ENCODE measurements at regions not wholly inside any gene's neighbourhood (a gene's known extent, or its start where the extent isn't known, plus 50 kb on each side); places are given as distances from the start of the nearest gene placed in this dataset.

DNA sequence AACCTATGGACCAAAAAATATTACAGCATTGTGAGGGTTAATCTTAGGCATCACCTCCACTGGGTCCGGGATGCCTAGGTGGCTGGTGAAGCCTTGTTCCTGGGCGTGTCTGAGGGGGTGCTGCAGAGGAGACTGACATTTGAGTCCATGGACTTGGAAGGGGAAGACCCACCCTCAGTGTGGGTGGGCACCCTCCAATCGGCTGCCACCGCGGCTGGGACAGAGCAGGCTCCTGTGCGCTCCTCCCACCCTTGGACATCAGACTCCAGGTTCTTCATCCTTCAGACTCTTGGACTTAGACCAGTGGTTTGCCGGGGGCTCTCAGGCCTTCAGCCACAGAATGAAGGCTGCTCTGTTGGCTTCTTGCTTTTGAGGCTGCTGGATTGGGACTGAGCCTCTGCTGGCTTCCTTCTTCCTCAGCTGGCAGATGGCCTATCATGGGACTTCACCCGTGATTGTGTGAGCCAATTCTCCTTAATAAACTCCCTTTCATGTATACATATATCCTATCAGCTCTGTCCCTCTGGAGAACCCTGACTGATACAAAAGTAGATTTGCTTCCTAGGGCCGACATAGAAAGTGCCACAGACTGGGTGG lies 113.1 kb downstream of the TTLL2 start:
- DNase-seq (ENCODE audit: low read depth in 4 of 4, low spot score in 3 of 4) = no peak

DNA sequence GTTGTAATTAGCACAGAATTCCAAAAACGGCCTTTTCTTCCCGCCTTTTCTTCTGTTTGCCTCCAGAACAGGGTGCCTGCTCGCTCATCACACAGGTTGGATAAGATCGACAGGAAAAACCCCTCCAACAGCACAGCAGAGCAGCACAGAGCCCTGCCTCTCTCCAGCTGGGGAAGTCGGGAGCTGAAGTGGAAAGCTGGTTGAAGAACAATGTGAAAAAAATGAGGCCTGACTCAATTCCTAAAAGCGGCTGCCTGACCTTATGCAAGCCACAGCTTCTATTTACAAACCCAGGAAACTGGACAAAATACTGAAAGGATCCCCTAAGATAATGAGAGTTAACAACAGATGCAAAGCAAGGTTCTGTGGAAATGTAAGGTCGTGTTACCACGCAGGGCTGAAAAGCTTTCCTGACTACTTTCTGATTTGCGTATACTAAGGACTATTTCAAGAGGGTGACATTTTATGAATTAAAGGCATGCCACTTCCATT lies 116.9 kb downstream of the TTLL2 start:
- DNase-seq (ENCODE audit: low read depth in 4 of 4, low spot score in 3 of 4) = no peak

DNA sequence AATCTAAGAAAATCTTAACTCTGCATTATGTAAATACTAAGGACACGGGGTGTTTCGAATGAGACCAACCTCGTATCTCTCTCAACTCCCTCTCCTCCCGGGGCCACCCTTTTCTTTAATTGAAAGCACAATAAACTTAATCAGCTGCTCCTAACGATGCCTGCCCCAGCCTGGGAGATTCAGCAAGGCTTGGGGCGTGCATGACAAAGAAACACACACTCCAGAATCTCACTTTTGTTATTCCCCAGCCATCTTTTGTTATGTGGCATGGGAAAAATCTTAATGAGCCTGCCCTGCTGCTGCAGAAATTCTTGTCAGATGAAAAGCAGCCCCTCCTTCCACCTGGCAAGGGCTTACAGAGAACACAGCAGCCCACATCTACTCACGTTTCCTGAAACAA lies 117.4 kb downstream of the TTLL2 start:
- peak in 1 of 4 donors; percentile 21 for DNase-seq (ENCODE audit: low read depth in 4 of 4, low spot score in 3 of 4)

DNA sequence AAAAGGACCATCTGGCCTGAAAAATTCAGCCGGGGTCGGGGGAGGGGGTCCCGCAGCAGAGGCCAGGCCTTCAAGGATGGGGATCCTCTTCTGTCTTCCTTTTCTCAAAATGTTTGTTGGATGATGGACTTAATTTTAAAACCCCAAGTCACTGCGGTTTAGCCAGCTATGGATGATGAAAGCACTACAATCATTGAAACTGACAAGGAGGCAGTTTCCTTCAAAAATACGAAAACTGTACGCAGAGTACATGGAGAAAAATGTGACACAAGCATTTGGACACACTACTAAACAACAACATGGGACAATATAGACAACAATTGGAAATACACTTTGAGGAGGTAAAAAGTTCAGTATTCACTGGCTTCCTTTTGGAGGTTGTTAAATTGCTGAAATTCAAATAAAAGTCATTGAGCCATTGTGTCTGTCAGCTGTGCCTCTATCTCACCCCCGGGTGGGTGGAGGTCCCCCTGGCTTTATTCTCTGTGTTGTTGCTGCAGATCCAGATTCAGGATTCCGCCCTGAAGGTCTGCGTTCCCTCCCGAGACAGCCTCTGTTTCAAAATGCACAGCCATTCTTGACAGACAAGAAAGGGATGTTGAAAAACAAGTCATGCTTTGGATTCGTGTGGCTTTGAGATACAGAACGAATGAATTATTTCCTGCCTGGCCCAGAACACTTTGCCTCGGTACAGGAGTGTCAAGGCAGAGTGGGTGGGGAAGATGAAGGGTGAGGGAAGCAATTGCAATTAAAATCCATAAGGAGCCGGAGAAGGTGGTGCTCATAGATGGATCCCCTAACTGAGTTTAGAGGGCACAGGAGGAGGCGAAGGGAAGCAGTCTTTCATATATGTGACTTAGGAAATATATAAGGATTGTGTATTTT lies 118.2 kb downstream of the TTLL2 start:
- DNase-seq (ENCODE audit: low read depth in 4 of 4, low spot score in 3 of 4) = no peak

DNA sequence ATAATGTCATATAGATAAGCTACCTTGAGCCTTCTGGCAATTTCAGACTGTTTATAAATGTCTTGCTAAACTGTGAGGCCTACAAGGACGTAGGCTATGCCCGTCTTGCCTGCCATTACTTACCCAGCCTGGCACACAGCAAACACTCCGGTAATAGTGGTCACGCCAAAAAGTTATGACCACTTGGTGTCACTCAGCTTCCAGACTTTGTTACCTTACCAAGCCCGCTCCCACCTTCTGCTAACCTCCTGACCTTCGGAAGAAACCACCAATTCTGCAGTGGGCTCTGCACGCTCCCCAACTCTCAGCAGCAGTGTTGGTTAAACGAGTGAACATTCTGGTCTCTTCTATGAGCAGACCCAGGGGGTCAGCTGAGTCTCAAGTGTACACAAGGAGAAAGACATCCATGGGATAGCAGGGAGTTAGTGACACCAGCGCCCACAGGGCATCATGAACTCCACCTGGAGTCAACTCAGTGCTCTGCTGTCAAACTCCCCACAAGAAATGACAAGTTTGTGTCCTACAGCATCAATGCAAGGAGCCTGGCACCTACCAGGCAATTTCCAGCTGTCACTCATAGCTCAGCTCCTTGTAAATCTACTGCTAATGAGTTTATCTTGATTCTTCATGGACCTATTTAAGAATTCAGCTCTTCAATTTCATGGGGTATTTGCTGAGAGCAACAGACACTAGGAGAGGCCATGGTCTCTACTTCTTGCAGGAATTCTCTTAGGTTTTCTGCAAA lies 119.9 kb downstream of the TTLL2 start:
- no peak for DNase-seq (ENCODE audit: low read depth in 4 of 4, low spot score in 3 of 4)

DNA sequence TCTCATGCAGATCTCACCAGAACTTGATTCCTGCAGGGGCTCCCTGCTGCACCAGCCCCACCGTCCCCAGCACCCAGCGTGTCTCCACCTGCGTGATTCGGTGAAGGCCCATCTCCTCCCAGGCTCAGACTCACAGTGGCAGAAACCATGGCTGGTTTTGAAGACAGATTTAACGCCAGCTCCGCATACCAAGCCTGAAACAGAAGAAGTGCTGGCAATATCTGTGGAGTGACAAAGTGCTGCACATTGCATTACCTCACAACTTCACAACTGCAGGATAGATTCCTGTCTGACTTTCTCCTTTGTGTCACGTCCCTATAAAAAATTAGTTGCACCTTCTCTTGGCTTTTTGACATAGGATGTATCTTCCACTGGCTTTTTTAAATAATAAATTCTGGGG lies 120.7 kb downstream of the TTLL2 start:
- DNase-seq (ENCODE audit: low read depth in 4 of 4, low spot score in 3 of 4) = no peak

DNA sequence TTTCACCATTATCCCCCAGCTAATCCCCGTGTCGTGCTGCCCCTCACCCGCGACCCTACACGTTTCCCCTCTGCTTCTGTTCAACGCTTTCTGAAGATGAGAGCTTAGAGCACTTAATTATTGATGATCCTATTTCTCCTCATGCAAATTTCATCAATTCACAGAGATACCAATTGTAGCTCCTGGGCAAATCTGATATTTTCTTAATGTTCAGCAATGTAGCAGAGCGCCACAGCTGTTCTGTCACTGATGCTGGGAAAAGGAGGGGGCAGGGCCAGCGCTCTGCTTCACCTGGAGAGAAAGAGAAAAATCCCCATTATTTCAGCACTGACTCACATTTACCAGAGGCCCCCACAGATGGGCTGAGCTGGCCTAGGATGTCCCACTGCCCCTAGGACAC lies 121.2 kb downstream of the TTLL2 start:
- no peak for DNase-seq (ENCODE audit: low read depth in 4 of 4, low spot score in 3 of 4)

DNA sequence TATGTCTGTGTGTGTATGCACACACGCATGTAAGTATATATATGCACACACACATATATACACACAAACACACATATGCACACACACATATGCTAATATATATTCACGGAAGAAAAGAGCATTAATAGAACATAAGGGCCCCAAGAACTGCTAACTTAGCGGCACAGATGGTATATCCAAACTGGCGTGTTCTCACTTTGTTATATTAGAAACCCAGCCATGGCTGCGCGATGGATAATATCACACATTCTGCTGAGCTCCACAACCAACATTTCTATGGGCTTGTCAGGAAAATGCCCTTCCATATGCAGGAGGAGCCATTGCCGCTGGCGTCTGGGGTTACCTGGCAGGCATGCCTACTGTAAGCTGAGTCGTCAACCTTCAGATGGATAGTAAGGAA lies 122.1 kb downstream of the TTLL2 start:
- no peak for DNase-seq (ENCODE audit: low read depth in 4 of 4, low spot score in 3 of 4)

DNA sequence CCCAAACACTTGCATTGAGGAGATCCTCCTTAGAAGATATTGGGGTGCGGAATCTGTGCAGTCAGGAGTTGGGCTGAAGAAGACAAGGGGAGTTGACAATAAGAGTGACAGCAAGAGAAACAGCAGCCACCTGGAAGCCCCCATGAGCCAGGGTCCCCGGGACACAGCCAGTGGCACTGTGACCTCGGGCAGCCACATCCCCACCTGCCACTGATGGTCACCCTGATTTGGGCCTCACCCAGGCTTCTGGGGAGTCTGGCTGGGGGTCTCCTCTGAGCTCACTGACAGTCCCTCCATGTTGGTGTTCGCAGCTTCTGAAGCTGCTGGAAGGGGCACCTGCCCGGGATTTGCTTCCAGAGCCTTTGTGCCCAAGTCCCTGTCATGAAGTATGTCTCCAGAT lies 123.5 kb downstream of the TTLL2 start:
- DNase-seq (ENCODE audit: low read depth in 4 of 4, low spot score in 3 of 4) = no peak

DNA sequence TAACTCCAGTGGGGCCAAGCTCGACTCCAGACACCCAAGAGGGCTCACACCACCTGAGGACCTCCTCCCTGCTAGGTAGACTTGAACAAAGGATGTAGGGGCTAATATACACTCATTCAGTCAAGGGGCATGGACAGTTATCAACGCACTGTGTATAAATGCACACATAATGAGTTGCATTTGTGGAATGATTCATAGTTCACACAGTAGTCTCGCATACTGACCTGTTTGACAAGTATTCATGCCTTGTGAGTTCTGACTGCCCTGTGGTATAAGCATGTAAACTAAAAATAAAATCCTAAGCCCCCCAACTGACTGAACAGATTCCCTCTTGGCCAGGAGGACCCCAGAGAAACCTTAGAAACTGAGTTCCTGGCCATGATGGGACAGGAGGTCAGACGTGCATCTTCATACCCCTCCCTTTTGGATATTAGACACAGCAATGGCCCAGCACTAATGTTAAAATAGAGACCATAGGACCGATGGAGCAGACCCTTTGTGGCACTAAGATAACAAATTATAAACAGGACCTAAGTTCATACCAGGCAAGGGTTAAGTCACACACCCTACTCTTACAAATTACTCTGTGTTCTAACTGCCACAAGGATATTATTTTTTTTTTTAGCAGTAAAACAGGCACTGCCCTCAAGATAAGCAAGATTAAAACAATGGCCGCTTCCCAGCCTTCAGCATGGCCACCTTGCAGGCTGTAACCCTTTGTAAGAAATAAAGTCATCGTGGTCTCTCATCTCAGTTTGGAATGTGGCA lies 124.4 kb downstream of the TTLL2 start:
- no peak for DNase-seq (ENCODE audit: low read depth in 4 of 4, low spot score in 3 of 4)

DNA sequence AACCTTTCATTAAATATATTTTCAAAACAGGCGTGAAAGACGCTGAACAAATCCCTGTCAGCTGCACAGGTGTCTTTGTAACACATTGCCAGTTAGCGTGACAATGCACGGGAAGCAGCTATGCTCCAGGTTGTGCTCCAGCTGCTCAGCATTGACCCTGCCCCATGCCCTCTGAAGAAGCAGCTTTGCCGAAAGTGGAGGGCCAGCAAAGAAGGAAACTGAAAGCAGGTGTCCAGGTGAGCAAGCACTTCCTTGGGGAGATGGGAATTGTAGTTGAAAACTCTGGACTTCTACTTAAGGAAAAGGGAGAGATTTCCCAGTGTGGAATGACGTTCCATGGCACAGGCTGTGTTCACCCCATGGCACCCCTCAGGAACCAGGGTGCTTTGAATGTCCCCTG lies 125.7 kb downstream of the TTLL2 start:
- DNase-seq (ENCODE audit: low read depth in 4 of 4, low spot score in 3 of 4) = no peak

DNA sequence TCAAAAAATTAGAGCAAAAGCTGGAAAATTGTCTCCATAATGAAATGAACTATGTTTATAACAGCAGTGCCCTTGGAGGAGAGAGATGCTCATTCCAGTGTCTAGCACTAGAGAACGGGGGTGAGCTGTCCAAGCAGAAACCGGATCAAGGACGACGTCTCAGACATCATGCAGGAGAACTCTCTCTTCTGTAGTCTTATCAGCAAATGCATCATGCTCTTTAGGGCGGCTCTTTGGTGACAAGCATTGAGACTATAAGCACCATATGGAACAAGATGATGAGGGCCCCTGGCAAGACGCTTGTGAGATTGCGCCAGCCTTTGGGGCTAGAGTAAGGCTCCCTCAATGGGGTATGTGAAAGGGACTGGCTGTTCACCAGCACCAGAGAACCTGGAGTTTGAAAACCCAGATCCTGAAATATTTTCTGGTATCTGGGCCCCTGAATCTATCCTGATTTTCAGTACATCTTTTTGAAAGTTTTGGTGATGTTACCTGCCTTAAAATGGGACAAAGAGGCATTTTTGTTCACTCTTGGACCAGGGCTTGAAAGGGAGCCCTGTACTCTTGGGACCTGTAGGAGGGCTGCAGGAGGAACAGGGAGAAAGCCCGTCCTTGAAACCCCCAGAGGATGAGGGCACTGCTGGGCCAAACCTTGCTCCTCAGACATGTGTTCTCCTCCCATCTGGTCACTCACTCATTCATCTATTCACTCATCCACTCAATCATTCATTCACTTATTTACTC lies 127.6 kb downstream of the TTLL2 start:
- DNase-seq (ENCODE audit: low read depth in 4 of 4, low spot score in 3 of 4) = no peak

DNA sequence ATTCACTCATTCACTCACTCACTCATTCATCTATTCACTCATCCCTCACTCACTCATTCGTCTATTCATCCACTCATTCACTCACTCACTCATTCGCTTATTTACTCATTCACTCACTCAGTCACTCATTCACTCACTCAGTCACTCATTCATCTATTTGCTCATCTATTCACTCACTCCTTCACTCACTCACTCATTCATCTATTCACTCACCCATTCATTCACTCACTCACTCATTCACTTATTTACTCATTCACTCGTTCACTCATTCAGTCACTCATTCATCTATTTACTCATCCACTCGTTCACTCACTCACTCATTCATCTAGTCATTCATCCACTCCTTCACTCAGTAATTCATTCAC lies 128.2 kb downstream of the TTLL2 start:
- DNase-seq (ENCODE audit: low read depth in 4 of 4, low spot score in 3 of 4) = no peak

DNA sequence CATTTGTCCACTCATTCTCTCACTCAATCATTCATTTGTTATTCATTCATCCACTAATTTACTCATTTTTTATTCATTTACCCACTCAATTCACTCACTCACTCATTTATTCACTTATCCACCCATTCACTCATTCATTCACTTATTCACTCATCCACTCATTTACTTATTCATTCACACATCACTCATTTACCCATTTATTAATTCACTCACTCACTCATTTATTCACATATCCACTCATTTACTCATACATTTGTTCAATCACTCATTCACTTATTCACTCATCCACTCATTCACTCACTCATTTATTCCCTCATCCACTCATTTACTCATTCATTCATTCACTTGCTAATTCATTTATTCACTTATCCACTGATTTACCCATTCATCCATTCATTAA lies 129.1 kb downstream of the TTLL2 start:
- no peak for DNase-seq (ENCODE audit: low read depth in 4 of 4, low spot score in 3 of 4)

DNA sequence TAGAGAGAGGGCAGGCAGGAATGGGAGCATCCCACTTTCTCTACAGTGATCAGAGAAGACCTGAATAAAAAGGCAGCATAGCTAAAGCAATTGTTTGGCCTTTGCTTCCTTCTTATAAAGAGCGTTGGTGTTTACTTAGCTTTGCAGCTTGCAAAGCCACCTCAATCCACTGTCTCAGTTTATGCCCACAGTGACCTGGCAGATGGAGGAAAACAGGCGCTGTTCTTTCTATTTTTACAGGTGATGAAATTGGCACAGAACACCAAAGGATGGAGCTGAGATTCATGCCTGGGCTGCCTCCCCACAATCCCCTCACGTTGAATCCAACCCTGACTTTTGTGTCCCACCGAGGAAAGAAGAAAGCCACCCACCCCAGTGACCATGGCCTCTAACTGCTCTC lies 130.5 kb downstream of the TTLL2 start:
- no peak for DNase-seq (ENCODE audit: low read depth in 4 of 4, low spot score in 3 of 4)

DNA sequence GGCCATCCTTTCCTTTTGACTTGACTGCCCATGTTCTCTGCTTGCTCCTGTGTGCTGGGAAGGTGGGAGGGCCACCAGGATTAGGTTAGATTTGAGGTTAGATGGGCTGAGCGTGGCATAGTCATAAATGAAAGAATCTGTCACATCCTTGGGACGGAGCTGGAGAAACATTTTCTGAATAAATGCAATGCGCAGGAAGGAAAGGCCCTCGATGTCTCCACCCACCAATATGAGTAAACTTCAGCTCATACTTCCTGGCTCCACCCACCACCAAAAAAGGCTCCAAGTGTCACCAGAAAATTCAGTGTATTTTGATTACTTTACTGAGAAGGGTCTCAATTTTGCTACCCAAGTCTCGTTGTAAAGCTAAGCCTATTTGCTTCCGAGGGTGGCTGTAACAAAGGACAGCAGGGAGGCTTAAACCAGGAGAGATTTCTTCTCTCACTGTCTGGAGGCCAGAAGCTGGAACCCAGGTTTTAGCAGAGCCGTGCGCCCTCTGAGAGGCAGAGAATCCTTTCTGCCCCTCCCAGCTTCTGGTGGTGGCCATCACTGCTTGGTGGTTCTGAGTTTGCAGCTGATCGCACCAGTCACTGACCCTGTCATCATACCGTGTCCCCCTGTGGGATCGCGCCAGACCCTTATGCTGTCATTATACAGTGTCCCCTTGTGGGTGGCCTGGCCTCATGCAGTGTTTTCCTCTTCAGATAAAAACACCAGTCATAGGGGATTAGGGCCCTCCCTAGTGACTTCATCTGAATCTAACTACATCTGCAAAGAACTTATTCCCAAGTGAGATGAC lies 137.8 kb downstream of the TTLL2 start:
- no peak for DNase-seq (ENCODE audit: low read depth in 4 of 4, low spot score in 3 of 4)

DNA sequence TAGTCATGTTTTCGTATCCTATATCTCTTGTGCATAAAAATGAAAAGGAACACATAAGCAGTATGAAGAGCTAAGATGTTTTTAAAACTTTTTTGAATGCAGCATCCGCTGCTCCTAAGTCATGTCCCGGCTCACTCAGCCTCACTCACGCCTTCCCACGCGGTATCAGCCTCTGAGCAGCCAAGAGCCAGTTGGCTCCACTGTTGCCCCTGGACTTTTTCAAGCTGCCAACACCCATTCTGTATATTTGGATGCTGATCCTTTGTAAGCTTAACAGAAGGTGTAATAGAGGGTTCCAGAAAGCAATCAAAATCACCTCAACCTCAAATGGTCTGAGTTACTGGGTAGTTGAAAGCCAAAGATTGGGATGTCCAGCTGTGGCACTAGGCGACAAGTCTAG lies 139.3 kb downstream of the TTLL2 start:
- DNase-seq (ENCODE audit: low read depth in 4 of 4, low spot score in 3 of 4) = no peak

DNA sequence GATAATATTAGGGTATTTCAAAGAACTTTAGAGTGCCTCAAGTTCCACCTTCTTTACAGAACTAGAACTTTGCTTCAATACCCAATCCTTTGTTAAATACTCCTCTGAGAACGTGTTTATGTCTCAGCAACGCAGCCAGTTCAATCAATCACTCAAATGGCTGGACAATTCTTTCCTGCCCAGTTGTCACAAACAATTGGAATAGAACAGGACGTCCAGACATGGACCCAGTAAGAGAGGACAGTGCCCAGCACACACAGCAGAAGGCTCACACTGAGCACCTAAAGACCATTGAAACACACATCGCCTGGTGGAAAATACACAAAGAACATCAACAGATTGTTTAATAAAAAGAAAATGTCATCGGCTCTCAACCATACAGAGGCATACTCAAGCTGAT lies 140.6 kb downstream of the TTLL2 start:
- DNase-seq (ENCODE audit: low read depth in 4 of 4, low spot score in 3 of 4) = no peak

DNA sequence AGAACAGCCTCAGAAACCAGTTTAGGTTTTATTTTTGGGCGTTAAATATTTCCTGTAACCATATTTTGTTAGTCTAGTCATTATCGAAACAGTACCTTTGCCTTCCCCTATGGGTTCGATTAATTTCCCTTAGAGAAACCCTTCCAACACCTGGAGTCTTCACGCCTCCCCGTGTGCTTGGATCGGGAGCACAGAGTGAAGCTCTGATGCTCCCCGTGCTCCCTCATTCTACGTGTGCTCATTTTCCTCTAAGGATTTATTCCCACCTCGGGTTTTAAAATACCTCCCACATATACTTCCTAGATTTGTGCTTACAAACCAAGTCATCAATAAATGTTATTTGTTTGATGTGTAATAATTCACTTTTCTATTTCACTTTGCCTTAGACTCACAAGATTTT lies 142.4 kb downstream of the TTLL2 start:
- DNase-seq (ENCODE audit: low read depth in 4 of 4, low spot score in 3 of 4) = no peak

All from left renal pelvis (tissue), 4 donors.